ENCODE measurements at regions not wholly inside any gene's neighbourhood (a gene's known extent, or its start where the extent isn't known, plus 50 kb on each side); places are given as distances from the start of the nearest gene placed in this dataset.

DNA sequence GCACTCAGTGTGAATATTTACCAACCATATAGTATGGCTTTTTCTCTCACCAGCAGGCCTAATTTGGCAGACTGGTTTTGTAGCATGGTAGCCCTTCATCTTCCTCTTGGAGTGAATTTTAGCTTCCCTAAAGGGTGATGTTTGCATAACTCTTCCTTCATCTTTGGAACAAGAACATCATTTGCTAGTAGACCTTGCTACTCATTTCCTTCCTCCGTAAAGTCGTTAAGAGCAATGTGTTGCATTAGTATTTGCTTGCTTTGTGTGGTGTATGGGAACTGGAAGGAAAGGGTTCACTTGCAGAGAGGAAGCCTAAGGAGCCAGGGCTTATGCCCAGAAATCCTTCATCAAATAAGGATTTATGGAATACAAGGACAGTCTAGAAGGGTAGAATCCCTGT lies 50.2 kb upstream of the PGRMC2 start:
- TF ChIP-seq, protein P1, sequence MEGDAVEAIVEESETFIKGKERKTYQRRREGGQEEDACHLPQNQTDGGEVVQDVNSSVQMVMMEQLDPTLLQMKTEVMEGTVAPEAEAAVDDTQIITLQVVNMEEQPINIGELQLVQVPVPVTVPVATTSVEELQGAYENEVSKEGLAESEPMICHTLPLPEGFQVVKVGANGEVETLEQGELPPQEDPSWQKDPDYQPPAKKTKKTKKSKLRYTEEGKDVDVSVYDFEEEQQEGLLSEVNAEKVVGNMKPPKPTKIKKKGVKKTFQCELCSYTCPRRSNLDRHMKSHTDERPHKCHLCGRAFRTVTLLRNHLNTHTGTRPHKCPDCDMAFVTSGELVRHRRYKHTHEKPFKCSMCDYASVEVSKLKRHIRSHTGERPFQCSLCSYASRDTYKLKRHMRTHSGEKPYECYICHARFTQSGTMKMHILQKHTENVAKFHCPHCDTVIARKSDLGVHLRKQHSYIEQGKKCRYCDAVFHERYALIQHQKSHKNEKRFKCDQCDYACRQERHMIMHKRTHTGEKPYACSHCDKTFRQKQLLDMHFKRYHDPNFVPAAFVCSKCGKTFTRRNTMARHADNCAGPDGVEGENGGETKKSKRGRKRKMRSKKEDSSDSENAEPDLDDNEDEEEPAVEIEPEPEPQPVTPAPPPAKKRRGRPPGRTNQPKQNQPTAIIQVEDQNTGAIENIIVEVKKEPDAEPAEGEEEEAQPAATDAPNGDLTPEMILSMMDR (conservative IDR thresholded peaks at IDR 0.05; ENCODE audit: low read length) = no peak
- TF ChIP-seq EZH2phosphoT487 (IDR thresholded peaks at IDR 0.05; ENCODE audit: borderline replicate concordance) = no peak
